ENCODE measurements at regions not wholly inside any gene's neighbourhood (a gene's known extent, or its start where the extent isn't known, plus 50 kb on each side); places are given as distances from the start of the nearest gene placed in this dataset.

GRCh38 chr6:103797738-103798137 lies 1062.0 kb downstream of the HACE1 start:
- TF ChIP-seq ZNF274 (CRISPR knock-in tag; IDR thresholded peaks at IDR 0.05) = no peak
- no peak for TF ChIP-seq NFKBIZ (CRISPR knock-in tag; IDR thresholded peaks at IDR 0.05)
- TF ChIP-seq POLR2AphosphoS5 (IDR thresholded peaks at IDR 0.05; ENCODE audit: low read depth, low read length) = no peak
- TF ChIP-seq POLR2A (IDR thresholded peaks at IDR 0.05; ENCODE audit: insufficient read depth in 1 of 2, low read depth in 2 of 2, low read length in 2 of 2) = no peak
- TF ChIP-seq, protein P1, sequence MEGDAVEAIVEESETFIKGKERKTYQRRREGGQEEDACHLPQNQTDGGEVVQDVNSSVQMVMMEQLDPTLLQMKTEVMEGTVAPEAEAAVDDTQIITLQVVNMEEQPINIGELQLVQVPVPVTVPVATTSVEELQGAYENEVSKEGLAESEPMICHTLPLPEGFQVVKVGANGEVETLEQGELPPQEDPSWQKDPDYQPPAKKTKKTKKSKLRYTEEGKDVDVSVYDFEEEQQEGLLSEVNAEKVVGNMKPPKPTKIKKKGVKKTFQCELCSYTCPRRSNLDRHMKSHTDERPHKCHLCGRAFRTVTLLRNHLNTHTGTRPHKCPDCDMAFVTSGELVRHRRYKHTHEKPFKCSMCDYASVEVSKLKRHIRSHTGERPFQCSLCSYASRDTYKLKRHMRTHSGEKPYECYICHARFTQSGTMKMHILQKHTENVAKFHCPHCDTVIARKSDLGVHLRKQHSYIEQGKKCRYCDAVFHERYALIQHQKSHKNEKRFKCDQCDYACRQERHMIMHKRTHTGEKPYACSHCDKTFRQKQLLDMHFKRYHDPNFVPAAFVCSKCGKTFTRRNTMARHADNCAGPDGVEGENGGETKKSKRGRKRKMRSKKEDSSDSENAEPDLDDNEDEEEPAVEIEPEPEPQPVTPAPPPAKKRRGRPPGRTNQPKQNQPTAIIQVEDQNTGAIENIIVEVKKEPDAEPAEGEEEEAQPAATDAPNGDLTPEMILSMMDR (CRISPR knock-in tag; IDR thresholded peaks at IDR 0.05) = 0 out of 2 replicates have a peak, but pooled peaks have one; percentile 8
- TF ChIP-seq NFATC3 (CRISPR knock-in tag; IDR thresholded peaks at IDR 0.05) = no peak
- no peak for TF ChIP-seq YY1 (IDR thresholded peaks at IDR 0.05; ENCODE audit: insufficient read depth, insufficient replicate concordance, low read depth, low read length)
- TF ChIP-seq JUN (CRISPR knock-in tag; IDR thresholded peaks at IDR 0.05) = no peak
- TF ChIP-seq KDM5B (CRISPR knock-in tag; IDR thresholded peaks at IDR 0.05; ENCODE audit: borderline replicate concordance) = no peak

Measured in HepG2 (cell line).